HuH-7.5 (cell line): ENCODE measurements at regions not wholly inside any gene's neighbourhood (a gene's known extent, or its start where the extent isn't known, plus 50 kb on each side); places are given as distances from the start of the nearest gene placed in this dataset.

ENCODE experiments used
- DNase-seq: peaks from one replicate; pipeline ENCODE4 v3.0.0; 2011; ENCODE audit warnings: low spot score

- DNase-seq: no peak
Observed at GRCh38 chr17:13302419-13302818, 284.6 kb upstream of the ELAC2 start.

GRCh38 chr17:13297183-13297582 lies 279.4 kb upstream of the ELAC2 start:
- DNase-seq: peak; percentile 36

GRCh38 chr17:13293421-13293820 lies 275.6 kb upstream of the ELAC2 start:
- no peak for DNase-seq

GRCh38 chr17:13292291-13292690 lies 274.5 kb upstream of the ELAC2 start:
- DNase-seq: no peak

- no peak for DNase-seq
Observed at GRCh38 chr17:13288248-13288647, 270.4 kb upstream of the ELAC2 start.

GRCh38 chr17:13287226-13287625 lies 269.4 kb upstream of the ELAC2 start:
- DNase-seq: no peak

GRCh38 chr17:13283606-13284005 lies 265.8 kb upstream of the ELAC2 start:
- no peak for DNase-seq

GRCh38 chr17:13281626-13282025 lies 263.8 kb upstream of the ELAC2 start:
- no peak for DNase-seq

GRCh38 chr17:13273806-13274205 lies 256.0 kb upstream of the ELAC2 start:
- DNase-seq: no peak

GRCh38 chr17:13272296-13272695 lies 254.5 kb upstream of the ELAC2 start:
- DNase-seq: no peak

GRCh38 chr17:13268791-13269595 lies 251.2 kb upstream of the ELAC2 start:
- no peak for DNase-seq

GRCh38 chr17:13266606-13267005 lies 248.8 kb upstream of the ELAC2 start:
- DNase-seq: no peak

- DNase-seq: no peak
Observed at GRCh38 chr17:13265311-13265710, 247.5 kb upstream of the ELAC2 start.

GRCh38 chr17:13263746-13264145 lies 245.9 kb upstream of the ELAC2 start:
- no peak for DNase-seq

- DNase-seq: no peak
Observed at GRCh38 chr17:13256545-13256944, 238.7 kb upstream of the ELAC2 start.

GRCh38 chr17:13253733-13254410 lies 236.0 kb upstream of the ELAC2 start:
- peak; percentile 8 for DNase-seq

GRCh38 chr17:13244513-13244912 lies 226.7 kb upstream of the ELAC2 start:
- DNase-seq: no peak

- DNase-seq: no peak
Observed at GRCh38 chr17:13243585-13243984, 225.8 kb upstream of the ELAC2 start.

GRCh38 chr17:13240851-13241250 lies 223.0 kb upstream of the ELAC2 start:
- no peak for DNase-seq

- no peak for DNase-seq
Observed at GRCh38 chr17:13230350-13231264, 212.8 kb upstream of the ELAC2 start.

GRCh38 chr17:13228225-13228624 lies 210.4 kb upstream of the ELAC2 start:
- no peak for DNase-seq

GRCh38 chr17:13222975-13223374 lies 205.1 kb upstream of the ELAC2 start:
- no peak for DNase-seq

GRCh38 chr17:13212860-13213259 lies 195.0 kb upstream of the ELAC2 start:
- DNase-seq: no peak
